SK-N-SH (cell line): ENCODE measurements at regions not wholly inside any gene's neighbourhood (a gene's known extent, or its start where the extent isn't known, plus 50 kb on each side); places are given as distances from the start of the nearest gene placed in this dataset.

ENCODE experiments used
- CTCF ChIP-seq: fragments of 200-600 bp; sonication (generic); IDR thresholded peaks from 2 replicates; pipeline ENCODE4 v1.6.1; 2017; ENCODE audit warnings: antibody characterized with exemption, mild to moderate bottlenecking, moderate library complexity
- EZH2phosphoT487 ChIP-seq: fragments of 200-600 bp; sonication (generic); IDR thresholded peaks from 2 replicates; pipeline ENCODE4 v1.6.1; 2017; ENCODE audit warnings: low read depth, mixed run types, mild to moderate bottlenecking, antibody characterized with exemption, moderate library complexity, borderline replicate concordance

DNA sequence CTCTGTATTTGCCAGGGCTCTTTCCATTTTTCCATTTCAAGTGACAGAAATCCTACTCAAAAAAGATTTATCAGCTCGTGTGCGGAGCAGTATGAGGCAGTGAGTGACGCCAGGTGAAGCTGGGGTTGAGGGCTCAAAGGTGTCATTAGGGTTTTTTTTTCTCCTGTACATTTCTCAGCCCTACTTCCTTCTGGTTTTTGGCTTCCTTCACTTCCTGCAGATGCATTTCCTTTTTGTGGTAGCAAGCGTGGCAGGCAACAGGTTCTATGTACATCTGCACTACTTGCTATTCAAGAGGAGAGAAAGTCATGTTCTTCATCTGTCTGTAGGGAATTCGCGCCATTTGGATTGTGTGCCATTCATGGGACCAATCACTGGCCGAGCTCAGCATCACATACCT is 52.8 kb upstream of the AOAH start:
- TF ChIP-seq EZH2phosphoT487 (no peak), CTCF (no peak)
